DND-41 (cell line): ENCODE measurements at regions not wholly inside any gene's neighbourhood (a gene's known extent, or its start where the extent isn't known, plus 50 kb on each side); places are given as distances from the start of the nearest gene placed in this dataset.

Experiments used
- ATAC-seq: fragments of 200-7000 bp; cut with Tn5 transposase; 3 replicates; pipeline ENCODE4 v1.9.1; 2021; ENCODE audit warnings: low read depth; ENCODE audit not compliant: insufficient read depth
- DNase-seq: peaks from one replicate; pipeline ENCODE4 v3.0.0-alpha.2; 2020
- H2AFZ ChIP-seq: 2 replicates; pipeline ENCODE4 v1.6.0; 2012; ENCODE audit warnings: low read depth, low read length
- H3K27ac ChIP-seq: 2 replicates; pipeline ENCODE4 v1.5.1; 2012; ENCODE audit warnings: low read length, inconsistent platforms
- H3K27me3 ChIP-seq: fragments of 200-600 bp; sonication (generic); 2 replicates; pipeline ENCODE4 v1.6.0; 2012; ENCODE audit warnings: low read length, mild to moderate bottlenecking, inconsistent platforms; ENCODE audit not compliant: insufficient read depth, poor library complexity
- H3K36me3 ChIP-seq: 2 replicates; pipeline ENCODE4 v1.5.1; 2012; ENCODE audit warnings: low read length, inconsistent platforms; ENCODE audit not compliant: insufficient read depth
- H3K4me1 ChIP-seq: 2 replicates; pipeline ENCODE4 v1.5.1; 2012; ENCODE audit warnings: mild to moderate bottlenecking, low read length; ENCODE audit not compliant: insufficient read depth
- H3K4me2 ChIP-seq: 2 replicates; pipeline ENCODE4 v1.6.0; 2012; ENCODE audit warnings: mild to moderate bottlenecking, moderate library complexity, low read length, inconsistent platforms; ENCODE audit not compliant: insufficient read depth
- H3K4me3 ChIP-seq, 2 experiments: fragments of 200-600 bp in 1 of 2; shearing (Covaris generic) in 1 of 2; 2 replicates each; pipeline ENCODE4 v1.5.1; 2012 to 2016; ENCODE audit warnings: inconsistent platforms in 2 of 2, low read length in 2 of 2, mild to moderate bottlenecking in 2 of 2, low read depth in 1 of 2, moderate library complexity in 1 of 2
- H3K79me2 ChIP-seq: 2 replicates; pipeline ENCODE4 v1.6.0; 2012; ENCODE audit warnings: low read length, inconsistent platforms; ENCODE audit not compliant: insufficient read depth
- H3K9ac ChIP-seq: 2 replicates; pipeline ENCODE4 v1.6.0; 2012; ENCODE audit warnings: low read depth, mild to moderate bottlenecking, inconsistent platforms, low read length, moderate library complexity
- H3K9me3 ChIP-seq: 2 replicates; pipeline ENCODE4 v1.5.1; 2012; ENCODE audit warnings: low read length, moderate library complexity, mild to moderate bottlenecking, inconsistent platforms; ENCODE audit not compliant: insufficient read depth, severe bottlenecking
- H4K20me1 ChIP-seq: 2 replicates; pipeline ENCODE4 v1.6.0; 2012; ENCODE audit warnings: low read length; ENCODE audit not compliant: insufficient read depth
- CTCF ChIP-seq: IDR thresholded peaks from 2 replicates; pipeline ENCODE4 v1.5.1; 2012; ENCODE audit warnings: borderline replicate concordance, low read length, moderate library complexity, mild to moderate bottlenecking; ENCODE audit not compliant: poor library complexity, severe bottlenecking; ENCODE audit errors: extremely low read depth
- EZH2 ChIP-seq: IDR thresholded peaks from 3 replicates; pipeline ENCODE4 v1.6.1; 2012; ENCODE audit warnings: borderline replicate concordance, low read depth, mild to moderate bottlenecking, moderate library complexity, low read length, inconsistent platforms; ENCODE audit not compliant: severe bottlenecking

GRCh38 chr5:4158750-4159447, 563.3 kb downstream of the IRX1 start:
- no peak for ATAC-seq
- Histone ChIP-seq H3K4me1 (peaks cover 12% of the 10 kb centered on the region; the same call in 1 of the 2 replicates), H3K79me2 (no peaks in the 10 kb centered on the region), H3K9ac (no peak overlapping the region), H3K4me3 (no peak overlapping the region), H2AFZ (no peak overlapping the region), H4K20me1 (no peaks in the 10 kb centered on the region), H3K4me2 (no peak overlapping the region), H3K27me3 (no peaks in the 10 kb centered on the region), H3K27ac (no peak overlapping the region), H3K9me3 (peaks cover 2% of the 10 kb centered on the region), H3K36me3 (no peaks in the 10 kb centered on the region)
- TF ChIP-seq EZH2 (no peak), CTCF (no peak)
- DNase-seq: no peak

- no peaks in the 10 kb centered on the region for H3K27me3 ChIP-seq
These were observed 564.0 kb downstream of the IRX1 start for GRCh38 chr5:4159681-4160080.

GRCh38 chr5:4164167-4164566, 568.5 kb downstream of the IRX1 start:
- H3K9ac ChIP-seq: no peak overlapping the region
- no peak for DNase-seq
- H3K36me3 ChIP-seq: no peaks in the 10 kb centered on the region
- peaks cover 6% of the 10 kb centered on the region; the same call in 1 of the 2 replicates for H3K4me1 ChIP-seq
- no peaks in the 10 kb centered on the region for H3K27me3 ChIP-seq
- no peak overlapping the region for H3K4me3 ChIP-seq
- no peak for TF ChIP-seq EZH2
- no peak for TF ChIP-seq CTCF
- no peak for ATAC-seq
- H2AFZ ChIP-seq: no peak overlapping the region
- H3K27ac ChIP-seq: no peak overlapping the region
- H3K4me2 ChIP-seq: no peak overlapping the region
- H4K20me1 ChIP-seq: no peaks in the 10 kb centered on the region
- no peaks in the 10 kb centered on the region for H3K79me2 ChIP-seq
- H3K9me3 ChIP-seq: no peaks in the 10 kb centered on the region

More at GRCh38 chr5:4159681-4160080, 564.0 kb downstream of the IRX1 start:
- TF ChIP-seq EZH2 (no peak), CTCF (no peak)
- Histone ChIP-seq H4K20me1 (no peaks in the 10 kb centered on the region), H3K9ac (no peak overlapping the region), H3K36me3 (no peaks in the 10 kb centered on the region), H3K9me3 (peaks cover 2% of the 10 kb centered on the region), H3K4me1 (peaks cover 12% of the 10 kb centered on the region; the same call in 1 of the 2 replicates), H3K79me2 (no peaks in the 10 kb centered on the region), H2AFZ (no peak overlapping the region), H3K27ac (no peak overlapping the region), H3K4me2 (no peak overlapping the region), H3K4me3 (no peak overlapping the region)
- DNase-seq (no peak), ATAC-seq (no peak)

- no peak overlapping the region for H3K4me2 ChIP-seq
- H3K9ac ChIP-seq: no peak overlapping the region
- no peak overlapping the region for H2AFZ ChIP-seq
- no peak for TF ChIP-seq CTCF
- TF ChIP-seq EZH2: no peak
- H3K4me3 ChIP-seq: no peak overlapping the region
- ATAC-seq (no peak), DNase-seq (no peak)
- H3K36me3 ChIP-seq: no peaks in the 10 kb centered on the region
- H3K9me3 ChIP-seq: peaks cover 23% of the 10 kb centered on the region
- no peaks in the 10 kb centered on the region for H4K20me1 ChIP-seq
- no peaks in the 10 kb centered on the region for H3K27me3 ChIP-seq
- no peaks in the 10 kb centered on the region for H3K79me2 ChIP-seq
- H3K4me1 ChIP-seq: peaks cover 7% of the 10 kb centered on the region
- H3K27ac ChIP-seq: no peak overlapping the region
These were observed 585.1 kb downstream of the IRX1 start for GRCh38 chr5:4180703-4181102.
